OCI-LY1 (cell line): ENCODE measurements at regions not wholly inside any gene's neighbourhood (a gene's known extent, or its start where the extent isn't known, plus 50 kb on each side); places are given as distances from the start of the nearest gene placed in this dataset.

Experiments used
- CTCF ChIP-seq: fragments of 200-600 bp; sonication (generic), shearing (Covaris generic); IDR thresholded peaks from 2 replicates; pipeline ENCODE4 v1.5.1; 2017; ENCODE audit warnings: mild to moderate bottlenecking, antibody characterized with exemption, low read length, moderate library complexity, mixed read lengths
- EZH2 ChIP-seq: fragments of 200-600 bp; sonication (generic), shearing (Covaris generic); IDR thresholded peaks from 2 replicates; pipeline ENCODE4 v1.8.0; 2017; ENCODE audit warnings: borderline replicate concordance, mixed run types, mild to moderate bottlenecking, antibody characterized with exemption, low read length, moderate library complexity, mixed read lengths

GRCh38 chr2:128950758-128951157, 632.1 kb upstream of the HS6ST1 start:
- no peak for TF ChIP-seq CTCF
- TF ChIP-seq EZH2, result no peak
